Tibial nerve (tissue), 4 donors: ENCODE measurements at regions not wholly inside any gene's neighbourhood (a gene's known extent, or its start where the extent isn't known, plus 50 kb on each side); places are given as distances from the start of the nearest gene placed in this dataset.
"Not testable (repeated sequence)": the region's sequence is repeated elsewhere in the genome, so short reads cannot be mapped to it uniquely, and the experiment has no call there.

Experiments
- EP300 ChIP-seq, 2 donors: sonication (generic); formaldehyde crosslinking; IDR thresholded peaks; one replicate each; pipeline ENCODE4 v1.6.1; 2017; ENCODE audit warnings: antibody characterized with exemption in 2 of 2, mild to moderate bottlenecking in 1 of 2
- POLR2A ChIP-seq, 2 donors: fragments of 450-650 bp; IDR thresholded peaks; one replicate each; pipeline ENCODE4 v1.6.1; 2017; ENCODE audit warnings: antibody characterized with exemption in 2 of 2, mild to moderate bottlenecking in 2 of 2, moderate library complexity in 2 of 2
- TF ChIP-seq, protein P1 (sequence below), 5 experiments: fragments of 200-600 bp in 3 of 5; fragments of 450-650 bp in 2 of 5; sonication (generic) in 3 of 5; IDR thresholded peaks; one replicate each; pipeline ENCODE4 v1.5.1; 2016 to 2019; ENCODE audit warnings: antibody characterized with exemption in 5 of 5, mild to moderate bottlenecking in 3 of 5, moderate library complexity in 2 of 5

DNA sequence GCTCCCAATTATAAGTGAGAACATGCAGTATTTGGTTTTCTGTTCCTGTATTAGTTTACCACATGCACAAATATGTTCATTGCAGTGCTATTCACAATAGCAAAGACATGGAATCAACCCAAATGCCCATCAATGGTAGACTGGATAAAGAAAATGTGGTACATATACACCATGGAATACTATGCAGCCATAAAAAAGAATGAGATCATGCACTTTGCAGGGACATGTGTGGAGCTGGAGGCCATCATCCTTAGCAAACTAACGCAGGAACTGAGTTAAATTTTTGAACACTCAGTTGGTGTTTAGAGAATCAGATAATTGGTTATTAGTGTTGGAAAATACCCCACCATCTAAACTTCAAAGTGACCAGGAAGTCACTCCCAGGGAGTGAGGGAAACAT is 111.2 kb upstream of the LYZL2 start:
- TF ChIP-seq, protein P1, sequence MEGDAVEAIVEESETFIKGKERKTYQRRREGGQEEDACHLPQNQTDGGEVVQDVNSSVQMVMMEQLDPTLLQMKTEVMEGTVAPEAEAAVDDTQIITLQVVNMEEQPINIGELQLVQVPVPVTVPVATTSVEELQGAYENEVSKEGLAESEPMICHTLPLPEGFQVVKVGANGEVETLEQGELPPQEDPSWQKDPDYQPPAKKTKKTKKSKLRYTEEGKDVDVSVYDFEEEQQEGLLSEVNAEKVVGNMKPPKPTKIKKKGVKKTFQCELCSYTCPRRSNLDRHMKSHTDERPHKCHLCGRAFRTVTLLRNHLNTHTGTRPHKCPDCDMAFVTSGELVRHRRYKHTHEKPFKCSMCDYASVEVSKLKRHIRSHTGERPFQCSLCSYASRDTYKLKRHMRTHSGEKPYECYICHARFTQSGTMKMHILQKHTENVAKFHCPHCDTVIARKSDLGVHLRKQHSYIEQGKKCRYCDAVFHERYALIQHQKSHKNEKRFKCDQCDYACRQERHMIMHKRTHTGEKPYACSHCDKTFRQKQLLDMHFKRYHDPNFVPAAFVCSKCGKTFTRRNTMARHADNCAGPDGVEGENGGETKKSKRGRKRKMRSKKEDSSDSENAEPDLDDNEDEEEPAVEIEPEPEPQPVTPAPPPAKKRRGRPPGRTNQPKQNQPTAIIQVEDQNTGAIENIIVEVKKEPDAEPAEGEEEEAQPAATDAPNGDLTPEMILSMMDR (IDR thresholded peaks at IDR 0.05), result not testable (repeated sequence)
- TF ChIP-seq POLR2A, EP300 (IDR thresholded peaks at IDR 0.05): not testable (repeated sequence)
